HG02852 (cell line): ENCODE measurements at regions not wholly inside any gene's neighbourhood (a gene's known extent, or its start where the extent isn't known, plus 50 kb on each side); places are given as distances from the start of the nearest gene placed in this dataset.
"Not testable (repeated sequence)": the region's sequence is repeated elsewhere in the genome, so short reads cannot be mapped to it uniquely, and the experiment has no call there.

Source experiments
- ATAC-seq: cut with Tn5 transposase; IDR thresholded peaks from one replicate; pipeline ENCODE4 v1.9.1; 2021; ENCODE audit warnings: mild to moderate bottlenecking, moderate library complexity; ENCODE audit not compliant: unreplicated experiment

DNA sequence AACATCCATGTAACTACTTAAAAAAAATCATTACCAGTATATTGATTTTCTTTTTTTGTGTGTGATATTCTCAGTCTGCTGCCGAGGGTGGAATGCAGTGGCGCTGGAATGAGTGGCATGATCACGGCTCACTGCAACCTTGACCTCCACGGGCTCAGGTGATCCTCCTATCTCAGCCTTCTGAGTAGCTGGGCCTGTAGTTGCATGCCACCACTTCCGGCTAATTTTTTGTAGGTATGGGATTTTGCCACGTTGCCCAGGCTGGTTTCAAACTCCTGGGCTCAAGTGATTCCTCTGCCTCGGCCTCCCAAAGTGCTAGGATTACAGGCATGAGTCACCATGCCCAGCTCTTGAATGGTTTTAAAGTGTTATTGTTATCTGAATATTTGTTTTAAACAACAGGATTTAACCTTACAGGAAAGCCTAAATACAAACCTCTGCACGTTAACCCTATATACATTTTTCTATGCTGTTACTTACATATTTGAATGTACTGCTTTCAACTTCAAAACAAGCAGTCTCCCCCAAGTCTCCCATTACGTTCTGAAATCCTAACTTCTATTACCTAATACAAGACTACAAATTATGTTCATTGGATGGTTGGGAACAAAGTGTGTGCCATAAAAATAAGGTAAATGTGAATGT is 61.7 kb downstream of the KPNA2 start:
- ATAC-seq = no peak

DNA sequence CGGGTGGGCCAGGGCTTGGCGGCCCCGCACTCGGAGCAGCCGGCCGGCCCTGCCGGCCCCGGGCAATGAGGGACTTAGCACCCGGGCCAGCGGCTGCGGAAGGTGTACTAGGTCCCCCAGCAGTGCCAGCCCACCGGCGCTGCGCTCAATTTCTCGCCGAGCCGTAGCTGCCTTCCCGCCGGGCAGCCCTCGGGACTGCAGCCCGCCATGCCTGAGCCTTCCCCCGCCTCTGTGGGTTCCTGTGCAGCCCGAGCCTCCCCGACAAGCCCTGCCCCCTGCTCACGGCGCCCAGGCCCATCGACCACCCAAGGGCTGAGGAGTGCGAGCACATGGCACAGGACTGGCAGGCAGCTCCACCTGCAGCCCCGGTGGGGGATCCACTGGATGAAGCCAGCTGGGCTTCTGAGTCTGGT is 63.8 kb downstream of the KPNA2 start:
- not testable (repeated sequence) for ATAC-seq

DNA sequence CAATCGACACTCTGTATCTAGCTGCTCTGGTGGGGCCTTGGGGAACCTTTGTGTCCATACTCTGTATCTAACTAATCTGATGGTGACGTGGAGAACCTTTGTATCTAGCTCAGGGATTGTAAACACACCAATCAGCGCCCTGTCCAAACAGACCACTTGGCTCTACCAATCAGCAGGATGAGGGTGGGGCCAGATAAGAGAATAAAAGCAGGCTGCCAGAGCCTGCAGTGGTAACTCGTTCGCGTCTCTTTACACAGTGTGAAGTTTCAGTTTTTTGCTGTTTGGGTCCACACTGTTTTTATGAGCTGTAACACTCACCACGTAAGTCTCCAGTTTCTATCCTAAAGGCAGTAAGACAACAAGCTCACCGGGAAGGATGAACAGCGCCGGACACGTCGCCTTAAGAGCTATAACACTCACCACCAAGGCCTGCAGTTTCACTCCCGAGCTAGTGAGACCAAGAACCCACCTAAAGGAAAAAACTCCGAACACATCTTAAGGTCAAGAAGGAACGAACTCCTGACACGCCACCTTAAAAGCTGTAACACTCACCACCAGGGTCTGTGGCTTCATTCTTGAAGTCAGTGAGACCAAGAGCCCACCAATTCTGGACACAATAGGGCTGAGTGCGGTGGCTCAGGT is 64.6 kb downstream of the KPNA2 start:
- no peak for ATAC-seq

DNA sequence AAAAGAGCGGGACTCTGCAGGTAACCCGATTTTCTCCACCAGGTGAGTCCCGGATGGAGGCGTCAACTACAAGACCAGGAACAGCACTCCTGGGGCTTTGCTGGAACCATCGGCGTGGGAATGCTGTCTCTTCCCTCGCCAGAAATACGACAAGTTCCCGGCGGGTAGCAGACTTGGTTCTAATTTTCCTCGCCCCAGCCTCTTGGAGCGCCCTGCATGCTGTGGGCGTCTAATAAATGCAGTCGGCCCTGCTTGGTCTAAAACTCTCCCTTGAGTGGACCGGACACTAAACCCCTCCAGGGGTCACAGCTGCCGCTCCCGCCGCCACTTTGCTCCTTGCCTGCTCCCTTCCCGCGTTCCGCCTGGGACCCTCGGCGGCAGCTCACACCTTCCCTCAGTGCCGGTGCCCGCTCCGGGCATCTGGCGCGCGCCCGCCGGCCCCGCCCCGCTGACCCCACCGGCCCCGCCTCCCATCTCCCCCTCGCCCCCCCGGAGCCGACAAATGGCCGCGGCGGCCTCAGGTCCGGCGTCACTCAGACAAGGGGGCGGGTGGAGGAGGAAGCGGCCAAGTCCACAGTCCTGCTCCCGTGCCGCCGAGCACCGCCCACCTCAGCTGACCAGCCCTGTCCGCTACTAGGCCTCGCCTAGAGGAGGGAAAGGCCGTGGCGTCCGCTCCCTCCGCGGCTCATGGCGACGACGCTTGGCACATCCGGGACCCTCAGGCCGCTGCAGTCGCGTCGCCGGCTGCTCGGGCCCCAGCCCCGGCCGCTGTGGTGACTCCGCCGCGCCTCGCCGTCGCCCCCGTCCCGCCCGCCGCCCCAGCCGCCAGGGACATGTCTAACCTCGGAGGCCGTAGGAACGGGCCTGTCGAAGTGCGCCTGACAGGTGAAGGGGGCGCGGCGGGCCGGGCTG is 65.8 kb downstream of the KPNA2 start:
- ATAC-seq = peak; percentile 88

DNA sequence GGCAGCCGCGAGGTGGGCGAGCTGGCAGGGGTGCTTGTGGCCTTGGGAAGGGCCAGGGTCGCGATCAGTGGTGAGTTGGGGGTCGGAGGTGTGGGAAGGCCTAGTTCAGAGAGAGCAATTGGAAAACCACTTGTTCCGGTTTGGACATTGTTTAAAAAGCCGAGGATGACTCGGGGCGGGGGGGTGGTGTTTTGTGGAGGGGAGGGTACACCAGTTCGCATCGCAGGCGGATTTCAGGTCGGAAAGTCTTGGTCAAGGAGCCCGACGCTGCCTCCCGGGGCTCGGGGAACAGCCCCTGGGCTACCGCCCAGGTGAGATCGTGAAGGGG is 66.4 kb downstream of the KPNA2 start:
- no peak for ATAC-seq

DNA sequence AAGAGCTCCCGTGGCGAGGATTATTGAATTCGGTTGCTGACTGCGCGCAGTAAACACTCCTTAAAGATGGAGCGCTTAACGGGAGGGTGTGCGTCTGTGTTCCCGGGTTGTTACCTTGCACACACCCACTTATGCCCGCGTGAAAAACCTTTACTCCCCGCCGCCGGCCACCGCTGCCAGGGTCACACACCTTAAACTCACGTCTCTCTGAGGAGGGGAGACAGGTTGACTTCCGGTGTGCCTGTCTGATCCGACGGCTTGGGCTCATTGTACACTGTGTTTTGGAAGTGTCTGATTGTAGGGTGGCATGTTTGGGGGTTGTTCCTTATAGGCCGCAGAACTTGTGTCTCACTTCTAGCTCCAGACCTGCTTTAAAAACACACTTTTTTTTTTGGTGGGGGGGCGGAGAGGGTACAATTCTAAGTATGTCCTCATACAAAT is 66.8 kb downstream of the KPNA2 start:
- ATAC-seq = no peak

DNA sequence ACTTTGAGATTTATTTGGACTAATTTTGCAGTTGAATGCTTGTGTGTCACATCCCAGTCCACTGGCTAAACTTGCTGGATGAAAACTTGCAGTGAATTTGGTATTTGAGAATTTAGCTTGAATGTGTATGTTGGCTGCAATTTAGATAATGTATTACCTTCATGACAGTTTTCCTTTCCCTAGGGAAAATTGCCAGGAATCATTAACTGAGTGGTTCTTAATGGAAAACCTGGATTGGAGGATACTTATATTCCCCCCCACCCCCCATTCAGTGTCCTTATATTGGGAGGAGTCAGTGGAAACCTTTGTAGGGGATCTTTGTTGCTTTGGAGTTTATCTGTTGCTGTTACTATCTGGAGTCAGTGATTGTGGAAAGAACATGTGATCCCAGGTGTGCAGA is 67.6 kb downstream of the KPNA2 start:
- no peak for ATAC-seq

DNA sequence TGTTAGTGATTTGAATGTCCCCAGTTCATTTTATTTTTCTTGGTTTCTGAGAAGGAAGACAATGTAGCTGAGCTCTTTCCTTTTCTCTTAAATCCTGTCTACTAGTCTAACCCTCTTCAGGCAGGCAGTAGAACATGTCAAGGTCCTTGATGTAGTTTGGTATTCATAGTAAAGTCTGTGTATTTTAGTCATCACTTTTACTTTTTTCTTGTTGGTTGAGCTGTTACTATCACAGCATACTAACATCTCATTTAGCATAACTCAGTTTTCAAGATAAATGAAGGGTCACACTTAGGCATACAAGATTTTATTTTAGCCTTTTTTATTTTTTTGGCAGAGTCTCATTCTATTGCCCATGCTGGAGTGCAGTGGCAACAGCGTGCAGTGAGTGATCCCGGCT is 70.5 kb downstream of the KPNA2 start:
- no peak for ATAC-seq

DNA sequence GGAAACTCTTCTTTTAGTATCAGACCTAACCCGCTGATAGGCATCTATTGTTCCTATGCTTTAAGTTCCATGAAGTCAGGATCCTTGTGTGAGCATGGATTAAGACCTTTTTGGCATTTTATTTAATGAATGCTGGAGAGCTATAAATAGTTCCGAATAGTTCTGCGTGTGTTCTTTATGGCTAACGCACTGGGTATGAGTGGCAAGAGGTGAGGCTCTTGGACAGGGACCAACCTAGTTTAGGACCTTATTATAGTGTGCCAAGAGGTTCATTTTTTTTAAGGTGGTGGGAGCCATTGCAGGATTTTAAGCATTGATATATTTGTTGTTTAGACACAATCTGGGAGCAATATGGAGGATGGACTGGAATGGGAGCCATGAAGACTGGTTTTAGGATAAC is 71.8 kb downstream of the KPNA2 start:
- ATAC-seq = no peak

DNA sequence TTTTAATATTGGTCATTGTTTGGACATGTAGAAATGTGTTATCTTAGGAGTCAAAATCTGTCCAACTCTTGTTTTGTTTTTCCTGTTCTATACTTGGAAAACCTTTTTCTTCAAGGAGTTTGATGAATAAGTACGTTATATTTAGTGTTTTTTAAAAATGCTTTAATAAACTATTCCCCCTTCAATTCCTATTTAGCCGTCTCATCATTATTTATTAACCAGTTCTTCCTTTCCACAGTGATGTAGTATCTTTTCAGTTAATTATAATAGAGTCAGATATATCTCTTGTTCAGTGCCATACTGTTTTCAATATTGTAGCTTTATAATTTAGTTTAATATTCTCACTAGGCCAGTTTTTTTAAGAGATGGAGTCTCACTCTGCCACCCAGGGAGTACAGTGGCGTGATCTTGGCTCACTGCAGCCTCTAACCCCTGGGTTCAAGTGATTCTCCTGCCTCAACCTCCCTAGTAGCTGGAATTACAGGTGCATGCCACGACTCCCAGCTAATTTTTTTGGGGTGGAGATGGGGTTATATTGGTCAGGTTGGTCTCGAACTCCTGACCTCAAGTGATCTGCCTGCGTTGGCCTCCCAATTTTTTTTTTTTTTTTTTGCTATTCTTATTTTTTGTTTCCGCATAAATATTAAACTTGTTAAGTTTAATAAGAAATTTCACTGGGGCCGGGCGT is 72.9 kb downstream of the KPNA2 start:
- no peak for ATAC-seq

DNA sequence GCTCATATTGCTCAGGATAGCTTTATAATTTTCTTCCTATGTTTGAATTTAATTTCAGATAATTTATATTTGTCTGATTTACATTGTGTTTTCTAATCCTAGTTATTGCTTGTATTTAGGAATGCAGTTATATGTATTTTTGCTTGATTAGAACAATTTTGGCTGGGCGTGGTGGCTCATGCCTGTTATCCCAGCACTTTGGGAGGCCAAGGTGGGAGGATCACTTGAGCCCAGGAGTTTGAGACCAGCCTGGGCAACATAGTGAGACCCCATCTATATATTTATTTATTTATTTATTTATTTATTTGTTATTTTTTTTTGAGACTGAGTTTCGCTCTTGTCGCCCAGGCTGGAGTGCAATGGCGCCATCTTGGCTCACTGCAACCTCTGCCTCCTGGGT is 73.9 kb downstream of the KPNA2 start:
- not testable (repeated sequence) for ATAC-seq

DNA sequence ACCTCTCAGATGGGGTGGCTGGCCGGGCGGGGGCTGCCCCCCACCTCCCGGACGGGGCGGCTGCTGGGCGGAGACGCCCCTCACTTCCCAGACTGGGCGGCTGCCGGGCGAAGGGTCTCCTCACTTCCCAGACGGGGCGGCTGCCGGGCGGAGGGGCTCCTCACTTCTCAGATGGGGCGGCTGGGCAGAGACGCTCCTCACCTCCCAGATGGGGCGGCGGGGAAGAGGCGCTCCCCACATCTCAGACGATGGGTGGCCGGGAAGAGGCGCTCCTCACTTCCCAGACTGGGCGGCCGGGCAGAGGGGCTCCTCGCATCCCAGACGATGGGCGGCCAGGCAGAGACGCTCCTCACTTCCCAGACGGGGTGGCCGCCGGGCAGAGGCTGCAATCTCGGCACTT is 80.7 kb downstream of the KPNA2 start:
- ATAC-seq = not testable (repeated sequence)

DNA sequence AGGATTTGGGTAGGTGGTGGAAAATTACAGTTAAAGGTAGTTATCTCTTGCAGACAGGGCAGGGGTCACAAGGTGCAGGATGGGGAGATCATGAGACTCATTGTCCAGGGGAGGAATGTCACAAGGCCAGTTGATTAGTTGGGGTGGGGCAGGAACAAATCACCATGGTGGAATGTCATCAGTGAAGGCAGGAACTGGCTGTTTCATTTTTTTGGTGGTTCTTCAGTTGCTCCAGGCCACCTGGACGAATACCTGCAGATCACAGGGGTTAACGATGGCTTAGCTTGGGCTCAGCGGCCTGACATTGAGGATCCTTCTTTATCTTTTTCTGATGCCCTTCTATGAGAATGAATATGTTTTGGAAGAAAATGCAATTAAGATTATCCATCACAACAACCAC is 87.1 kb downstream of the KPNA2 start:
- ATAC-seq = no peak

DNA sequence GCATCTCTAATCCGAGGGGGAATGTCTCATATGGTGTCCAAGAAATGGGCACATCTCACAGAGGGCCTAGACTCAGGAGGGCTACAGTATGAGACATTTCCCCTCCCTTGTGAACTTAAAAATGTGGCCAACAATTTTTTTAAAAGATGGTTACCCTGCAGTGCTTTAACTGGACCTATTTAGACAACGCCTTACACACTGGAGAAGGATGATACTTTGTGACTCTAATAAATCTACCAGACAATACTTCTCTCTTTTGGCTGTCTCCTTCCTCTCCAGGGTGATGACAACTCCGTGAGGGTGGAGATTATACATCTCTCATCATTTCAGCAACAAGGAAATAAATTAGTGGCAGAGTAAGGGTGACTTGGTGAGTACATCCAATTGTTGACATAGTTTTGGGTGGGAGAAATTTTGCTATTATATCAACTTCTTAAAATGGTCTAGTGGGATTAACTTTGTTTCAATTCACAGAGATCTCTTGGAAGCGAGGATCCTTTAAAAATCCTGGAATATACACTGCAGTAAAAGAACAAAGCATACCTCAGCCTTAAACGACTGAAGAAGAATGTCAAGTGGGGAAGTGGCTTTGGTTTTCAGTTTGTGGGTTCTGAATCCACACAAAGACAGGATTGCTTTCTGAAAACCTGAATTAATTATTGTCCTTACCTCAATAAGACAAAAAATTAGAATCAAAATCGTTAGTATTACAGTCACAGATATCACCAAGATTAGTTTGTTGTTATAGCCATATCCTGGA is 89.8 kb downstream of the KPNA2 start:
- ATAC-seq = no peak

DNA sequence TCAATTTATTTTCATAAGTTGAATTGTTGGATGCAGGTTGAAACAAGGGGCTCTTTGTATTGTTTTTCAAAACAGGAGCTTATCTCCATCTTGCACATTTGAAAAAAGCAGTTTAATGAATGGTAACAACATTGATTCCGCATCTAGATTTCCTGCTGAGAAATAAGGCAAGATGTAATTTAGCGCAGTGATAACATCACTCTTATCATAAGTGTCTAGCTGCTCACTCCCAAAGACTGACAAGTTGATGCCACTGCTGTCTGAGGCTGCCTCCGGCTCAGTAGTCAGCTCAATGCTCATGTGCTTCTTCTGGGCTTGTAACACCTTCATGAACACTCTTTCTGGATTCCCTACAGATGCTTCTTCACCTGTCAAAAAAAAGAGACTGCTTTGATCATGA is 92.4 kb downstream of the KPNA2 start:
- ATAC-seq = no peak

DNA sequence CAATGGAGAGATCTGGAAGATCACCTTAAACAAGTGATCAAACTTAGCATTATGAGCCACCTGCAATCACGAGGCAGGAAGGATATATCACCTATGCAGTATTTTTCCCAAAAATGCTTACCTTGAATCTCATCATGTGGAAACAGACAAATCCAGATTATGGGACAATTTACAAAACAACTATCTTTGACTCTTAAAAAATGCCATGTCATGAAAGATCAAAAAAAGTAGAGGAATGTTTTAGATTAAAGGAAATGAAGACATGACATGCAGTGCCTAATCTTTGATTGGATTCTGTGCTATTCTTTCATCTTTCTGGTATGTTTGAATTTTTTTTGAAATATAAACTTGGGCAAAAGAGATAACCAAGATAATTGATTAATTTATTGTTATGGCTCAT is 95.9 kb downstream of the KPNA2 start:
- no peak for ATAC-seq

DNA sequence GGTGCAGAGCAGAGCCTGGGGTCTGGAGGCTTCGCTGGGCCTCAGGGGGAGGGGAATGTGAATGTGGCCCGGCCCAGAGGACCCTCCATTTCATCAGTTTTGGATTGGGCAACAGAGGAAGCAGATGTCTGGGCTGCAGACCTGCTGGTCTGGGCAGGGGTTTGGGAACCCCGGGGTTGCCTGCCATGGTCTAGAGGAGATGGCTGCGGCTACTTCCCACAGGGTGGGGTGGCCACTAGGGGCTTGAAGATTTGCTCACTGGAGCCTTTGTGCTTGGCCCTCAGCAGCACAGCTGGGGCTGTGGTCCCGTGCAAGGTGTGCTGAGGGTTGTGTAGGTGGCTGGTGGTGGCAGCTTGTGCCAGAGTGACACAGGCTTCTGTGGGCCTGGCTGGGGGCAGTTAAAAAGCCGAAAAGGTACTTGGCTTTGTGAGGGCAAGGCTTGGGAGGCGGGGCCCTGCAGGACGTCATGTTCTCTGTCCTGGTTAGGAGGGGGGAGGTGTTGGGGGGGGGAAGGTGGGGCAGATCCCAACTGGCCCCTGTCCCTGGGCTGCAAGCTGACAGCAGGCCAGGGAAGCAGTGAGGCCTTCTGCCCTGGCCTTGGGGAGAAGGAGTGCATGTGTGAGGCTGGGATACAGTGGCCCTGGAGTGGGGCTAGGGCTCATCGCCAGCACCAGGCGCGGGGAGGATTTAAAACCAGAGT is 98.0 kb downstream of the KPNA2 start:
- no peak for ATAC-seq

DNA sequence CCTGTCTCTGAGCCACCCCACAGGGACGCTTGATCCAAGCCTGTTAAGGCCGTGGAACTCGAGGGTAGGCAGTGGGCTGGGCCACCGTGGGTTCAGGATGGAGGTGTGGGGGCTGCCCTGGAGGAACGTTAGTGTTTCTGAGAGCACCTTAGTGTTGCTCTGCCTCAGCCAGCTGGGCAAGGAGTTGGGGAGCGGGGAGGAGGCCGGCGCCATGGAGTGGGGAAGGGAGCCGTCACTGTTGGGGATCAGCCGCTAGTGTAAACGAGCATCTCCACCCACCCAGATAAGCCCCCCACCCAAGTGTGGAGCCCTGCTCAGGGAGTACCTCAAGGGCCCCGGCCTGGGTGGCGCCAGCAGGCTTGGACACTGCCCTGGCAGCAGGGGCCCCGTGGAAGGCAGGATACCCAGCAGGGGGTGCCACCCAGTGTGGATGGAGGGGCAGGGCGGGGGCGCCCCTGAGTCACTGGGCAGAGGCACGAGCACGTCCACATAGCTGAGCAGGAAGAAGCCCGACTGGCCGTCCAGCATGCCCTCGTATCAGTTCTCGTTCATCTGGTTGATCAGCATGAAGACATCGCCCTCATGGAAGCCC is 98.6 kb downstream of the KPNA2 start:
- no peak for ATAC-seq

DNA sequence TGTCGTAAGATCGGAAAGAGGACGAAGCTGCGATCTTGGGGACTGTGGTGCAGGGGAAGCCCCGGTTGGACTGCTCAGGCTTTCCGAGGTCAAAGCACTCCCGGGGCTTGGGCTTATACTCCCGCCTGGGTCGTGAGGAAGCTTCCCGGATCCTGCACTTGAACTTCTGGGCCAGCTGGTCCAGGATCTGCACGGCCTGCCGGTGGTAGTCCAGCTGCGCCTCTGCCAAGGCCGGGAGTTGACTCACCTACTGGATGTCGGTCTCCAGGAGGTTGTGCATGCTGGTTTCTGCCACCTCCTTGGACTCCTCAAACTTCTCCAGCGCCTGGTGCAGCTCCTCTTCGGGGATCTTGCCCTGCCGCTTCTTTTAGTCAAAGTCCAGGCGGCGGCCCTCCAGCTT is 99.2 kb downstream of the KPNA2 start:
- ATAC-seq = no peak
